8988T (cell line): ENCODE measurements at regions not wholly inside any gene's neighbourhood (a gene's known extent, or its start where the extent isn't known, plus 50 kb on each side); places are given as distances from the start of the nearest gene placed in this dataset.

ENCODE experiments used
- DNase-seq: peaks from one replicate; pipeline ENCODE4 v3.0.0; 2011

- no peak for DNase-seq
Observed at GRCh38 chr13:99125326-99125915, 75.2 kb upstream of the UBAC2 start.

- no peak for DNase-seq
Observed at GRCh38 chr13:99126821-99127220, 73.8 kb upstream of the UBAC2 start.

- no peak for DNase-seq
Observed at GRCh38 chr13:99129050-99129449, 71.6 kb upstream of the UBAC2 start.

GRCh38 chr13:99129951-99130350 is 70.7 kb upstream of the UBAC2 start:
- no peak for DNase-seq

GRCh38 chr13:99131410-99131809 is 69.2 kb upstream of the UBAC2 start:
- DNase-seq = no peak

GRCh38 chr13:99132295-99132835 is 68.3 kb upstream of the UBAC2 start:
- no peak for DNase-seq

- no peak for DNase-seq
Observed at GRCh38 chr13:99133230-99133629, 67.4 kb upstream of the UBAC2 start.

GRCh38 chr13:99133848-99134247 is 66.8 kb upstream of the UBAC2 start:
- DNase-seq = no peak

- no peak for DNase-seq
Observed at GRCh38 chr13:99135591-99135990, 65.1 kb upstream of the UBAC2 start.

GRCh38 chr13:99136427-99136954 is 64.2 kb upstream of the UBAC2 start:
- DNase-seq = no peak

GRCh38 chr13:99140831-99141230 is 59.8 kb upstream of the UBAC2 start:
- no peak for DNase-seq

GRCh38 chr13:99143904-99144303 is 56.8 kb upstream of the UBAC2 start:
- DNase-seq = no peak

GRCh38 chr13:99144306-99144705 is 56.3 kb upstream of the UBAC2 start:
- DNase-seq = no peak

- DNase-seq = no peak
Observed at GRCh38 chr13:99145461-99145860, 55.2 kb upstream of the UBAC2 start.

- DNase-seq = no peak
Observed at GRCh38 chr13:99150575-99151361, 49.9 kb upstream of the UBAC2 start.
